Lower leg skin (tissue), 4 donors: ENCODE measurements at regions not wholly inside any gene's neighbourhood (a gene's known extent, or its start where the extent isn't known, plus 50 kb on each side); places are given as distances from the start of the nearest gene placed in this dataset.
A peak's percentile ranks its signal among the peaks of the same experiment; 100 is the strongest.
"Not testable (repeated sequence)": the region's sequence is repeated elsewhere in the genome, so short reads cannot be mapped to it uniquely, and the experiment has no call there.

ENCODE experiments used
- DNase-seq, 2 donors: peaks; one replicate each; pipeline ENCODE4 v3.0.0-alpha.2; 2019; ENCODE audit warnings: low spot score in 2 of 2
- H3K4me3 ChIP-seq: fragments of 200-600 bp; sonication (generic); 2 replicates; pipeline ENCODE4 v1.5.1; 2017; ENCODE audit warnings: mild to moderate bottlenecking, low read depth; ENCODE audit not compliant: poor library complexity, severe bottlenecking
- POLR2A ChIP-seq, 2 donors: fragments of 450-650 bp; IDR thresholded peaks; one replicate each; pipeline ENCODE4 v1.6.1; 2016 to 2017; ENCODE audit warnings: antibody characterized with exemption in 2 of 2, mild to moderate bottlenecking in 1 of 2, moderate library complexity in 1 of 2
- WGBS, 2 donors: methylation state at CpG; one replicate each; pipeline ENCODE4 v1.1.5; 2018; 5-methylcytosine and 5-hydroxymethylcytosine counted together
- intact Hi-C: fragments of 100-400 bp; cut with DNase I; formaldehyde crosslinking; loops from one replicate; pipeline ENCODE4 v1.15.0; 2023; ENCODE audit warnings: low total_unique reads
- TF ChIP-seq, protein P1 (sequence below), 3 donors: fragments of 450-650 bp; IDR thresholded peaks; one replicate each; pipeline ENCODE4 v1.5.1; 2016; ENCODE audit warnings: antibody characterized with exemption in 3 of 3, mild to moderate bottlenecking in 3 of 3, moderate library complexity in 2 of 3

DNA sequence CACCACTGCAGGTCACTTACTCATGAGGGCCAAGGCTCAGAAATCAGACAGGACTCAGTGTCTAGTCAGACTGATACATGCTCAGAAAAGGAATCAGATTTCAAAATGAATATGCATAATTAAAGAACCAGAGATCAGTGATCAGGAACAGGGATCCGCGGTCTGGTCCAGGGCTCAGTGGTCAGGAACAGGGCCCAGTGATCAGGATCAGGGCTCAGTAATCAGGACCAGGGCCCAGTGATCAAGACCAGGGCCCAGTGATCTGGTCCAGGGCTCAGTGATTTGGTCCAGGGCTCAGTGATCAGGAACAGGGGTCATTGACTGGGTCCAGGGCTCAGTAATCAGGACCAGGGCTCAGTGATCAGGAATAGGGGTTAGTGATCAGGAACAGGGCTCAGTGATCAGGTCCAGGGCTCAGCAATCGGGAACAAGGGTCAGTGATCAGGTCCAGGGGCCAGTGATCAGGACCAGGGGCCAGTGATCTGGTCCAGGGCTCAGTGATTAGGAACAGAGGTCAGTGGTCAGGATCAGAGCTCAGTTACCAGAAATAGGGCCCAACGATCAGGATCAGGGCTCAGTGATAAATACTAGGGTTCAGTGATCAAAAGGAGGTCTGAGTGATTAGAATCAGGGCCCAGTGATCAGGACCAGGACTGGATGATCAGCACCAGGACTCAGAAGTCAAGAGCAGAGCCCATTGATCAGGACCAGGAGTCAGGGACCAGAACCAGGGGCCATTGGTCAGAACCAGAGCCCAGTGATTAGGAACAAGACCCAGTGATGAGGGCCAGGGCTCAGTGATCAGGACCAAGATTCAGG is 175.3 kb downstream of the TMEM121 start:
- peak in 1 of 2 donors; percentile 68 for DNase-seq
- intact Hi-C loops, result no loop called here
- TF ChIP-seq, protein P1, sequence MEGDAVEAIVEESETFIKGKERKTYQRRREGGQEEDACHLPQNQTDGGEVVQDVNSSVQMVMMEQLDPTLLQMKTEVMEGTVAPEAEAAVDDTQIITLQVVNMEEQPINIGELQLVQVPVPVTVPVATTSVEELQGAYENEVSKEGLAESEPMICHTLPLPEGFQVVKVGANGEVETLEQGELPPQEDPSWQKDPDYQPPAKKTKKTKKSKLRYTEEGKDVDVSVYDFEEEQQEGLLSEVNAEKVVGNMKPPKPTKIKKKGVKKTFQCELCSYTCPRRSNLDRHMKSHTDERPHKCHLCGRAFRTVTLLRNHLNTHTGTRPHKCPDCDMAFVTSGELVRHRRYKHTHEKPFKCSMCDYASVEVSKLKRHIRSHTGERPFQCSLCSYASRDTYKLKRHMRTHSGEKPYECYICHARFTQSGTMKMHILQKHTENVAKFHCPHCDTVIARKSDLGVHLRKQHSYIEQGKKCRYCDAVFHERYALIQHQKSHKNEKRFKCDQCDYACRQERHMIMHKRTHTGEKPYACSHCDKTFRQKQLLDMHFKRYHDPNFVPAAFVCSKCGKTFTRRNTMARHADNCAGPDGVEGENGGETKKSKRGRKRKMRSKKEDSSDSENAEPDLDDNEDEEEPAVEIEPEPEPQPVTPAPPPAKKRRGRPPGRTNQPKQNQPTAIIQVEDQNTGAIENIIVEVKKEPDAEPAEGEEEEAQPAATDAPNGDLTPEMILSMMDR (IDR thresholded peaks at IDR 0.05), result no peak
- no peak for TF ChIP-seq POLR2A (IDR thresholded peaks at IDR 0.05)
- 42 to 68% methylated on average over 4 of the region's 4 CpGs for WGBS, 2 donors
- H3K4me3 ChIP-seq, result no peak overlapping the region

DNA sequence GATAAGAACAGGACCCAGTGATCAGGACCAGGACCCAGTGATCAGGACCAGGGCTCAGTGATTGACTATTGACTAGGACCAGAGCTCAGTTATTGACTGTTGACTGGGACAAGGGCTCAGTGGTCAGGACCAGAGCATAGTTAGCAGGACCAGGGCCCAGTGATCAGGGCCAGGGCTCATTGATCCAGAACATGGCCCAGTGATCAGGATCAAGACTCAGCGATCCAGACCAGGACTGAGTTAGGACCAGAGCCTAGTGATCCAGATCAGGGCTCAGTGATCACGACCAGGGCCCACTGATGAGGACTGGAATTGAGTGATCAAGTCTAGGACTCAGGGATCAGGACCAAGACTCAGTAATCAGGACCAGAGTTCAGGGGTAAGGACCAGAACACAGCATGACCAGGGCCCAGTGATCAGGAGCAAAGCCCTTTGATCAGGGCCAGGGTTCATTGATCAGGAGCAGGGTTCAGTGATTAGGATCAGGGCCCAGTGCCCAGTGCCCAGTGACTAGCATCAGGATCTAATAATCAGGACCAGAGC is 176.0 kb downstream of the TMEM121 start:
- TF ChIP-seq, protein P1 (IDR thresholded peaks at IDR 0.05), result no peak
- TF ChIP-seq POLR2A (IDR thresholded peaks at IDR 0.05), result no peak
- peak in 1 of 2 donors; percentile 56 for DNase-seq
- 40 to 95% methylated on average over 2 of the region's 2 CpGs for WGBS, 2 donors
- H3K4me3 ChIP-seq, result no peak overlapping the region
- intact Hi-C loops, result no loop called here

DNA sequence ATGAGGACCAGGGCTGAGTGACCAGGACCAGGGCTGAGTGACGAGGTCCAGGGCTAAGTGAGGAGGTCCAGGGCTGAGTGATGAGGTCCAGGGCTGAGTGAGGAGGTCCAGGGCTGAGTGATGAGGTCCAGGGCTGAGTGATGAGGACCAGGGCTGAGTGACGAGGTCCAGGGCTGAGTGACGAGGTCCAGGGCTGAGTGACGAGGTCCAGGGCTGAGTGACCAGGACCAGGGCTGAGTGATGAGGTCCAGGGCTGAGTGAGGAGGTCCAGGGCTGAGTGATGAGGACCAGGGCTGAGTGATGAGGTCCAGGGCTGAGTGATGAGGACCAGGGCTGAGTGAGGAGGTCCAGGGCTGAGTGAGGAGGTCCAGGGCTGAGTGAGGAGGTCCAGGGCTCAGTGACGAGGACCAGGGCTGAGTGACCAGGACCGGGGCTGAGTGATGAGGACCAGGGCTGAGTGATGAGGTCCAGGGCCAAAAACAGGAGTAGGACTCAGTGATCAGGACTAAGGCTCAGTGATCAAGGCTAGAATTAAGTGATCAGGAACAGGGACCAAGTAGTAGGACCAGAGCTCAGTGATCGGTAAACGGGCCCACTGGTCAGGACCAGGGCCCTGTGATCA is 176.8 kb downstream of the TMEM121 start:
- whole genome bisulfite sequencing, 2 donors, result 66 to 69% methylated on average over 8 of the region's 8 CpGs

DNA sequence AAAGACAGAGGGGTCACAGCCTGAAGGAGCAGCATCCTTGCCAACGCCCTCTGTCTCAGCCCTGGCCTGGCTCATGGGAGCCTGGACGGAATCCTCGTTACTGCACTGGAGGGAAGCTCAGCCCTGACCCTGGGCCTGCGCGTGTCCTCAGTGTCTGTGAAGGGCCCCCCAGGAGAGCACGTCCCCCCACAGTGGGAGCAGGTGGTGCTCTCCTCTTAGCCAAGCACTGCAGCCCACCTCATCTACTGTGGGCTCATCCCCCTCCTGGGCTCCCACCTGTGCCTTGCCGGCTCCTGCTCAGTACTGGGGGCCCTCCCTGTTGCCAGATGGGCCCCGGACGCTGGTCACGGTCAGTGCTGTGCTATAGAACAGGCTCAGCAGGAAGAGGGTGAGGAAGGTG is 177.7 kb downstream of the TMEM121 start:
- H3K4me3 ChIP-seq, DNase-seq, intact Hi-C loops: not testable (repeated sequence)
- WGBS, 2 donors, result 90% methylated on average over 4 of the region's 10 CpGs; no CpG with 5 or more reads in 1 of the 2 donors

More for the DNA sequence above, 176.8 kb downstream of the TMEM121 start:
- H3K4me3 ChIP-seq, intact Hi-C loops, DNase-seq: not testable (repeated sequence)

DNA sequence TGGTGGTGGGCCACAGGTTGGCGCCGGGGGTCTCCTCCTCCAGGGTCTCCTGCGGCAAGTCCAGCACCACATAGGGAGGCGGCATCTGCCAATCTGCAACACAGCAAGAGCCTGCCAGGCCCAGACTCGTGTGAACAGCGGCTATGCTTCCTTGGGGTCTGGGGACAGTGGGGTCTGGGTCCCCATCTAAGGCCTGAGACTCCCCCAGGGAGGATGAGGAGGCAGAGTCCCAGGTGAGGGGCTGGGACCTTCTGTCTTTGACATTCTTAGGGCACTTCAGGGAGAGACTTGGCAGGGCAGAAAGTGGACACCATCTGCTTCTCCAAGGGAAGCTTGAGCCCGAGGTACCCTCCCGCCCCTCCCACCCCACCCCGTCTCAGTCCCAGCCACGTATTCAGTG is 178.1 kb downstream of the TMEM121 start:
- DNase-seq, H3K4me3 ChIP-seq, intact Hi-C loops: not testable (repeated sequence)
- WGBS, 2 donors, result 63% methylated on average over 2 of the region's 10 CpGs; no CpG with 5 or more reads in 1 of the 2 donors

DNA sequence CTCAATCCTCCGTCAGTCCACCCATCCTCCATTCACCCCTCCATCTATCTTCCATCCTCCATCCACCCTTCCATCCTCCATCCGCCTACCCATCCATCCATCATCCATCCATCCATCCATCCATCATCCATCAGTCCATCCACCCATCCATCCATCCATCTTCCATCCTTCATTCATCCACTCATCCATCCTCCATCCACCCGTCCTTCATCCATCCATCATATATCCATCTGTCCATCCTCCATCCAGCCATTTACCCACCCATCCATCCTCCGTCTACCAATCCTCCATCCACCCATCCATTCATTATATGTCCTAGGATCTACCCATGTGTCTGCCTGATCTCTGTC is 179.1 kb downstream of the TMEM121 start:
- intact Hi-C loops, result loop anchor here (5.0 kb wide), 1 partner anchor 118 kb away; no protein-coding TSS in a partner anchor
- DNase-seq, H3K4me3 ChIP-seq: not testable (repeated sequence)
- 84 to 89% methylated on average over 4 of the region's 4 CpGs for WGBS, 2 donors

DNA sequence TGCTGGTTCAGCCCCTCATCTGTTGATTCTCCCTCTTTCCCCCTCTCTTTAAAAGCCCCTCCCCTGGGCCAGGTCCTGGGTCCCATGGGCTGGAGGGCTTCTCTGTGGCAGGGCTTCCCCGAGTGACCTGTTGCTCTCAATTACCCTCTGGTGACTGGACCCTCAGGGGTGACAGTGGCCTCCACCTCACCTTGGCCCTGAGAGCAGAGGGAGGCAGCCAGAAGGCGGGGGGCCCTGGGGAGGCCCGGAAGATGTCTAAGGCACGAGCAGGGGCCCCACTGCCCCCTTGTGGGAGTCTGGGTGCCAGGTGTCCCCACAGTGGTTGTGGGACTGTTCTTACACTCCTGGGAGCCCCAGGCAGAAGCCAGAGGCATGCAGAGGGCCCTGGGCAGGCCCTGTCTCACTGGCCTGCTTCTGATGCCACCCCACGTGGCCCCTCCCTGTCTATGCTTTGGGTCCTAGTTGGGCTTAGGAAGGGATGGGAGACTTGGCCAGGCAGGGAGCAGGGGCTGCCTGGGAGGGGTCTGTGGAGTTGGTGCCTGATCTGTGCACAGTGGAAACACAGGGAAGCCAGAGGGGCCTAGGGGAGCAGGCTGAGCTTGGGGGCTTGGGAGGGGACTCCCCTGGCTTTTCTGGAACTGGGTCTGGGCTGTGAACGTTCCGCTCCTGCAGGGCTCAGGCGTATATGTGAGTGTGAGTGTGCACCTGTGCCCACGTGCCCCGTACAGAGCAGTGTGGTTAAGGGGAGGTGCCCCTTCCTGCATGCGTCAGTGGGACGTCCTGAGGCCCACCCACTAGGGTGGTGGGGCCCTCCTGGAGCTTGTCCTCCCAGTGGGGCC is 179.7 kb downstream of the TMEM121 start:
- WGBS, 2 donors, result 64 to 73% methylated on average over 6 to 8 of the region's 12 CpGs
- intact Hi-C loops, result loop anchor here (5.0 kb wide), 1 partner anchor 119 kb away; no protein-coding TSS in a partner anchor

DNA sequence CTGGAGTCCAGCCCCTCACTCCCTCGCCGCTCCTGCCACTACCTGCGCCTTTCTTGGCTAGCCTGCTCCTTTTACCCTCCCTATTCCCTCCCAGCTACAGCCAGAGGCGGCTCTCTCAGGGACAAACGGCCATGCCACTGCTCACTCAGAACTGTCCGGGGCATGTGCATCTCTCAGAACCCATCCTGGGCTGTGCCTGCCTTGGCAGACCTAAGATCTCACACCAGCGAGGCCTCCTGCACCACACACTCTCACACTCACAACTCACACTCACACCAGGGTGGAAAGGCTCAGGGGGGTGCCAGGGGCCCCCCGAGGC is 180.3 kb downstream of the TMEM121 start:
- WGBS, 2 donors, result 20% methylated on average over 1 of the region's 8 CpGs; no CpG with 5 or more reads in 1 of the 2 donors
- not testable (repeated sequence) for H3K4me3 ChIP-seq
- intact Hi-C loops, result loop anchor here (5.0 kb wide), 1 partner anchor 119 kb away; no protein-coding TSS in a partner anchor
- peak in 1 of 2 donors; percentile 53 for DNase-seq

More for the DNA sequence above, 179.7 kb downstream of the TMEM121 start:
- peak in 1 of 2 donors; percentile 76 for DNase-seq
- H3K4me3 ChIP-seq, result not testable (repeated sequence)

DNA sequence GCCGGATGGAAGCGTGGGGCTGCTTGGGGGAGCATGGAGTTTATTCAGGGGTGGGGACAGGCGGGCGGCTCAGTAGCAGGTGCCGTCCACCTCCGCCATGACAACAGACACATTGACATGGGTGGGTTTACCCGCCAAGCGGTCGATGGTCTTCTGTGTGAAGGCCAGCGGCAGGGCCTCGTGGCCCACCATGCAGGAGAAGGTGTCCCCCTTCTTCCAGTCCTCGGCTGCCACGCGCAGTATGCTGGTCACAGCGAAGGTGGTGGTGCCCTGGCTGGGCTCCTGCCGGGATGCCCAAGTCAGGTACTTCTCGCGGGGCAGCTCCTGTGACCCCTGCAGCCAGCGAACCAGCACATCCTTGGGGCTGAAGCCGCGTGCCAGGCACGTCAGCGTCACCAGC is 180.7 kb downstream of the TMEM121 start:
- 89 to 91% methylated on average over 18 to 23 of the region's 23 CpGs for WGBS, 2 donors
- peak in 1 of 2 donors; percentile 85 for DNase-seq
- not testable (repeated sequence) for H3K4me3 ChIP-seq
- intact Hi-C loops, result loop anchor here (5.0 kb wide), 1 partner anchor 120 kb away; no protein-coding TSS in a partner anchor

DNA sequence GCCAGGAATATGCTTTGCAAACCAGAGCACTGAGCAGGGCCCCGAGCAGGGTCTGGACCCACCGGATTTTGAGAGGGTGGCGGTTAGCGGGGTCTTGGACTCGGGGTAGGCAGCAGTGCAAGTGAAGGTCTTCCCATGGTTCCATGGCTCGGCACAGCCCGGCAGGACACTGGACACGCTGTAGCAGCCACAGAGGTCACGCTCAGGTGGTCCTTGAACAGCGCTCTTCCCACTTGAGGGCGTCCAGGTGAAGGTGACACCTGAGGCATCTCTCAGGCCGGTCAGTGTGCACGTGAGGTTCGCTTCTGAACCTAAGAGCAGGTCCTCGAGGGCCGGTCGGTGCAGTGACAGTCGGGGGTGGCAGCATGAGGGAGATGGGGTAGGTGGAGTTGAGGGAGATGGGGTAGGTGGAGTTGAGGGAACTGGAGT is 181.4 kb downstream of the TMEM121 start:
- intact Hi-C loops, result loop anchor here (5.0 kb wide), 1 partner anchor 120 kb away; no protein-coding TSS in a partner anchor
- 90 to 94% methylated on average over 17 to 18 of the region's 18 CpGs for WGBS, 2 donors
- H3K4me3 ChIP-seq, result not testable (repeated sequence)
- peak in 1 of 2 donors; percentile 72 for DNase-seq

DNA sequence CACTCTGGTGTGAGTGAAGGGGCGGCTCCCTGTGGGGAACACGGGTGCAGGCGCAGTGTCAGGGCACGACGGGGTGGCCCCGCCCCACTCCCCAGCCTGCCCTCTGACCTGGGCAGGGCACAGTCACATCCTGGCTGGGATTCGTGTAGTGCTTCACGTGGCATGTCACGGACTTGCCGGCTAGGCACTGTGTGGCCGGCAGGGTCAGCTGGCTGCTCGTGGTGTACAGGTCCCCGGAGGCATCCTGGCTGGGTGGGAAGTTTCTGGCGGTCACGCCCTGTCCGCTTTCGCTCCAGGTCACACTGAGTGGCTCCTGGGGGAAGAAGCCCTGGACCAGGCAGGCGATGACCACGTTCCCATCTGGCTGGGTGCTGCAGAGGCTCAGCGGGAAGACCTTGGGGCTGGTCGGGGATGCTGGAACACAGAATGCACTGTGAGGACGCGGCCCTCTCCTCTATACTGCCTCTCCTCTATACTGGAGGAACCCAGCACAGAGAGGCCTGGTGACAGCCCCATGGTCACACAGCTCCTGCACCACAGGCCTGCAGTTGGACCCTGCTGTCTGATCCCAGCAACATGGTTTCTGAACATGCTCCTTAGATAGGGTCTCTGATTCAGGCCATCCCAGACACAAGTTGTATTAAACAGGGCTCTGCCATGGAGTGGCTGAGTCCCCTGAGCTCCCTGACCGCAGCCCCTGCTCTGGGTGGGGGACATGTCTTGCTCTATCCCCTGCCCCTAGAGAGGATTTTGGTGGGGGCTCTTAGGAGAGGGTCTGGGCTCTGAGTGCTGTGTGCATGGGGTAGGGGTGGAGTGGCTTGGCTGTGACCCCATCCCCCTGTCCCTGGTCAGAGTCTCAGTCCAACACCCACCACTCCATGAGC is 182.1 kb downstream of the TMEM121 start:
- 89 to 90% methylated on average over 18 to 23 of the region's 24 CpGs for WGBS, 2 donors
- intact Hi-C loops, result loop anchor here (5.0 kb wide), 1 partner anchor 121 kb away; no protein-coding TSS in a partner anchor
- DNase-seq, result peak in 1 of 2 donors; percentile 57
- not testable (repeated sequence) for H3K4me3 ChIP-seq
